Duodenal mucosa (tissue), 2 donors: ENCODE measurements at regions not wholly inside any gene's neighbourhood (a gene's known extent, or its start where the extent isn't known, plus 50 kb on each side); places are given as distances from the start of the nearest gene placed in this dataset.

ENCODE experiments used
- H3K27ac ChIP-seq: one replicate; pipeline ENCODE4 v1.7.0; 2013; ENCODE audit warnings: low read depth, low read length
- H3K27me3 ChIP-seq, 2 donors: one replicate each; pipeline ENCODE4 v1.7.0; 2013; ENCODE audit warnings: low read length in 2 of 2, control low read depth in 1 of 2; ENCODE audit not compliant: insufficient read depth in 2 of 2, control insufficient read depth in 1 of 2
- H3K36me3 ChIP-seq, 2 donors: one replicate each; pipeline ENCODE4 v1.7.0; 2013; ENCODE audit warnings: low read length in 2 of 2, control low read depth in 1 of 2; ENCODE audit not compliant: insufficient read depth in 2 of 2, control insufficient read depth in 1 of 2
- H3K4me1 ChIP-seq, 2 donors: one replicate each; pipeline ENCODE4 v1.7.0; 2013; ENCODE audit warnings: low read length in 2 of 2, control low read depth in 1 of 2; ENCODE audit not compliant: insufficient read depth in 2 of 2, control insufficient read depth in 1 of 2
- H3K4me3 ChIP-seq, 2 donors: one replicate each; pipeline ENCODE4 v1.7.0; 2013; ENCODE audit warnings: low read length in 2 of 2, low read depth in 1 of 2
- H3K9ac ChIP-seq, 2 donors: one replicate each; pipeline ENCODE4 v1.7.0; 2013; ENCODE audit warnings: low read length in 2 of 2, low read depth in 1 of 2
- H3K9me3 ChIP-seq, 2 donors: one replicate each; pipeline ENCODE4 v1.7.0; 2013; ENCODE audit warnings: low read length in 2 of 2, control low read depth in 1 of 2; ENCODE audit not compliant: control insufficient read depth in 1 of 2

GRCh38 chr10:90650858-90651257 is 207.0 kb downstream of the HTR7 start:
- H3K9ac ChIP-seq: no peak overlapping the region
- no peak overlapping the region for H3K4me3 ChIP-seq
- no peaks in the 10 kb centered on the region for H3K9me3 ChIP-seq
- H3K27me3 ChIP-seq: no peaks in the 10 kb centered on the region
- no peak overlapping the region for H3K27ac ChIP-seq
- H3K4me1 ChIP-seq: no peaks in the 10 kb centered on the region
- no peaks in the 10 kb centered on the region for H3K36me3 ChIP-seq

DNA sequence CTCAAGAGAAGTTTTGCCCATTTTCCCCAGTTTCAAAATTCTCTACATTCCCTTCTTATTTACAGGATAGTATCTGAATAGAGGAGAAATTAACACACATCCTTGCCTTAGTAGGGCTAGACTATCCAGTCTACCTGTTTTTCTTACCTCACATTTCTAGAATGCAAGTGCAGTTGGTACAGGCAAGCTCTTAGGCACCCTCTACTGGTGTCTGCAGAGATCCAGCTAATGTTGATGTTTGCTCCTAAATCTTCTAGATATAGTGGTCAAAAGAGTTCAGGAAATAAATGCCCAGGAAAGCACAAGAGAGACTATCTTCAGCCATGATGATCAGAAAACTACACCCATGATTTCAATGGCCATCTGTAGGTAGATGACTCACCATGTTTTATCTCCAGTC is 205.3 kb downstream of the HTR7 start:
- H3K36me3 ChIP-seq: no peaks in the 10 kb centered on the region
- no peak overlapping the region for H3K27ac ChIP-seq
- no peaks in the 10 kb centered on the region for H3K9me3 ChIP-seq
- no peaks in the 10 kb centered on the region for H3K4me1 ChIP-seq
- H3K27me3 ChIP-seq: no peaks in the 10 kb centered on the region
- no peak overlapping the region for H3K9ac ChIP-seq
- no peak overlapping the region for H3K4me3 ChIP-seq

DNA sequence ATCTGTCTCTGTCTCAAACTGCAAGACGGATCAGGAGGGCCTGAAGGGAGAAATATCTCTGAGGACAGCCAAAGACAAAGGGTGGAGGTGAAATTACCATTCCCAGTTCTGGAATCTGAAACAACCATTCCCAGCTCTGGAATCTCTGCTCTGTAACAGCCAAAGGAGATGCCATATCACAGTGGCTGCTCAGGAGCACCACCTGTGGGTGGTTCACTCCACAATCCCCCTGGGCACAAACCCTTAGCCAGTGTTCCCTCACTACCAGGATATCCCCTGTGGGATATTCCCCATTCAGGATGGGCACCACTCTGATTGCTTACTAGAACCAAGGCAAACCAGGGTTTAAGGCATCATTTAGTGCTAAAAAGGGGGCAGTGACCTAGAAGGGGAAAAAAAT is 199.0 kb downstream of the HTR7 start:
- H3K27me3 ChIP-seq: no peaks in the 10 kb centered on the region
- H3K4me3 ChIP-seq: no peak overlapping the region

GRCh38 chr10:90665905-90666662 is 191.8 kb downstream of the HTR7 start:
- Histone ChIP-seq H3K27ac (no peak overlapping the region), H3K9me3 (no peaks in the 10 kb centered on the region), H3K36me3 (no peaks in the 10 kb centered on the region), H3K4me3 (no peak overlapping the region), H3K4me1 (no peaks in the 10 kb centered on the region), H3K9ac (no peak overlapping the region), H3K27me3 (no peaks in the 10 kb centered on the region)

More for the DNA sequence above, 199.0 kb downstream of the HTR7 start:
- no peaks in the 10 kb centered on the region for H3K36me3 ChIP-seq
- no peak overlapping the region for H3K9ac ChIP-seq
- no peaks in the 10 kb centered on the region for H3K9me3 ChIP-seq
- H3K4me1 ChIP-seq: no peaks in the 10 kb centered on the region
- H3K27ac ChIP-seq: no peak overlapping the region

GRCh38 chr10:90674461-90674860 is 183.4 kb downstream of the HTR7 start:
- Histone ChIP-seq H3K36me3 (no peaks in the 10 kb centered on the region), H3K4me3 (no peak overlapping the region), H3K4me1 (no peaks in the 10 kb centered on the region), H3K9me3 (no peaks in the 10 kb centered on the region), H3K27ac (no peak overlapping the region), H3K9ac (no peak overlapping the region), H3K27me3 (no peaks in the 10 kb centered on the region)

GRCh38 chr10:90674928-90675327 is 182.9 kb downstream of the HTR7 start:
- H3K27me3 ChIP-seq: no peaks in the 10 kb centered on the region
- H3K9me3 ChIP-seq: no peaks in the 10 kb centered on the region
- H3K36me3 ChIP-seq: no peaks in the 10 kb centered on the region
- H3K9ac ChIP-seq: no peak overlapping the region
- no peaks in the 10 kb centered on the region for H3K4me1 ChIP-seq
- H3K4me3 ChIP-seq: no peak overlapping the region
- H3K27ac ChIP-seq: no peak overlapping the region

DNA sequence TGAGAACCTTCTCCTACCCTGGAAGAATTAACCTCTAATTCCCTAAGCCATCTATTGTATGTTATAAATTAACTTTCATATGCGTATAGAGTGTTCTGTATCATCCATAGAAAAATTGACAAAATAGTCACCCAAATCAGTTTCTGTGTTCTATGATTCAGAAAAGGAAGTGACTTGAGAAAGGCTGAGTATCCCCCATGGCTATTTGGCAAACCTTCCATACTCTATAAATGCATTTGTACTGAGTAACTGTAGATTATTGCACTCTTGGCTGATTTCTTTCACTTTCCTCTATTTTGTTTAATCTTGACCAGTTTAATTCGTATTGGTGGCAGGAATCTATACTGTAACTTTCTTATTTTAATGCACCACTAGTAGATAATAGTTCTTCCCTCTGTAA is 182.2 kb downstream of the HTR7 start:
- H3K36me3 ChIP-seq: no peaks in the 10 kb centered on the region
- no peaks in the 10 kb centered on the region for H3K27me3 ChIP-seq
- no peak overlapping the region for H3K9ac ChIP-seq
- no peaks in the 10 kb centered on the region for H3K4me1 ChIP-seq
- no peak overlapping the region for H3K4me3 ChIP-seq
- H3K27ac ChIP-seq: no peak overlapping the region
- no peaks in the 10 kb centered on the region for H3K9me3 ChIP-seq
